HEK293T (cell line): ENCODE measurements at regions not wholly inside any gene's neighbourhood (a gene's known extent, or its start where the extent isn't known, plus 50 kb on each side); places are given as distances from the start of the nearest gene placed in this dataset.

ENCODE experiments used
- CTCF ChIA-PET: fragments of 350-600 bp; formaldehyde crosslinking; extraction: SDS; loops from one replicate; lab custom pipeline; 2021; ENCODE audit warnings: antibody characterized with exemption, inconsistent platforms; lab: Yijun Ruan, JAX
- POLR2A ChIA-PET: fragments of 350-600 bp; formaldehyde crosslinking; extraction: SDS; loops from one replicate; lab custom pipeline; 2020; ENCODE audit warnings: antibody characterized with exemption, inconsistent platforms; lab: Yijun Ruan, JAX
- DNase-seq: peaks from one replicate; pipeline ENCODE4 v3.0.0; 2012; ENCODE audit warnings: mixed read lengths; ENCODE audit errors: extremely low spot score
- ARNT ChIP-seq: fragments of 450-650 bp; IDR thresholded peaks from 2 replicates; pipeline ENCODE4 v1.6.1; 2017; ENCODE audit warnings: mild to moderate bottlenecking
- BHLHE40 ChIP-seq: fragments of 450-650 bp; IDR thresholded peaks from 2 replicates; pipeline ENCODE4 v1.6.1; 2016; ENCODE audit warnings: mild to moderate bottlenecking, moderate library complexity, borderline replicate concordance
- CTBP1 ChIP-seq: fragments of 450-650 bp; IDR thresholded peaks from 2 replicates; pipeline ENCODE4 v1.6.1; 2016; ENCODE audit warnings: borderline replicate concordance
- ELF4 ChIP-seq: fragments of 450-650 bp; IDR thresholded peaks from 2 replicates; pipeline ENCODE4 v1.6.1; 2017; ENCODE audit warnings: antibody characterized with exemption
- FOXA1 ChIP-seq: fragments of 450-650 bp; IDR thresholded peaks from 2 replicates; pipeline ENCODE4 v1.6.1; 2016; ENCODE audit warnings: mild to moderate bottlenecking
- FOXK2 ChIP-seq: fragments of 450-650 bp; IDR thresholded peaks from 2 replicates; pipeline ENCODE4 v1.6.1; 2016; ENCODE audit warnings: mild to moderate bottlenecking
- FOXM1 ChIP-seq: fragments of 450-650 bp; IDR thresholded peaks from 2 replicates; pipeline ENCODE4 v1.6.1; 2017; ENCODE audit warnings: mild to moderate bottlenecking, borderline replicate concordance
- HDGF ChIP-seq: fragments of 450-650 bp; IDR thresholded peaks from 2 replicates; pipeline ENCODE4 v1.6.1; 2017; ENCODE audit warnings: antibody characterized with exemption, borderline replicate concordance
- L3MBTL2 ChIP-seq: fragments of 450-650 bp; conservative IDR thresholded peaks from 2 replicates; pipeline ENCODE4 v1.6.1; 2016; ENCODE audit warnings: mild to moderate bottlenecking
- LEF1 ChIP-seq: fragments of 450-650 bp; IDR thresholded peaks from 2 replicates; pipeline ENCODE4 v1.6.1; 2017; ENCODE audit warnings: mild to moderate bottlenecking, borderline replicate concordance
- NFRKB ChIP-seq: fragments of 450-650 bp; IDR thresholded peaks from 2 replicates; pipeline ENCODE4 v1.6.1; 2016; ENCODE audit warnings: mild to moderate bottlenecking, moderate library complexity
- PKNOX1 ChIP-seq: fragments of 450-650 bp; IDR thresholded peaks from 2 replicates; pipeline ENCODE4 v1.6.1; 2016
- SP1 ChIP-seq: fragments of 450-650 bp; IDR thresholded peaks from 2 replicates; pipeline ENCODE4 v1.6.1; 2017
- SUZ12 ChIP-seq: fragments of 450-650 bp; IDR thresholded peaks from 2 replicates; pipeline ENCODE4 v1.6.1; 2016; ENCODE audit warnings: mild to moderate bottlenecking
- TARDBP ChIP-seq: fragments of 450-650 bp; IDR thresholded peaks from 2 replicates; pipeline ENCODE4 v1.6.1; 2016
- ZNF384 ChIP-seq: fragments of 450-650 bp; IDR thresholded peaks from 2 replicates; pipeline ENCODE4 v1.6.1; 2016

DNA sequence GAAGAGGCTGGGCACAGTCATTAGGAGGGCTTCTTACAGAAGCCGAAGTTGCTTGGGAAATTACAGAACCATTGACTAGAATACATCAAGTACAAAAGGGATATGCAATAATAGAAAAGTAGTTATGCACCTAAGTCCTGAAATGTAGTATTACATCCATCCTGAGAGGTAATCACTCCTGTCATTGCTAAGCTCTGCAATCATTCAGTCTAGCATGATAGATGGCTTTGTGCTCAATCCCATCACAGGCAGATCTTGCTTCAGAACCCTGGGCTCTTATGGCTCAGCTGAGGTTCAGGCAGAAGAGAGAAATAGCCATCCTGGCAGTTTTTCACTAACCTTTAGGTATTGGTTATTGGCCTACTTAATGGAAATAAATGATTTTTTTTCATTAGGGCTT is 231.7 kb upstream of the AFF2 start:
- POLR2A ChIA-PET, result no interaction called here
- CTCF ChIA-PET, result no interaction called here
- no peak for DNase-seq
- TF ChIP-seq TARDBP (no peak), BHLHE40 (no peak), ZNF384 (no peak), SP1 (no peak), FOXA1 (no peak), HDGF (no peak), L3MBTL2 (no peak), PKNOX1 (no peak), LEF1 (no peak), FOXK2 (no peak), NFRKB (no peak)

- TF ChIP-seq LEF1, result no peak
- no peak for TF ChIP-seq FOXM1
- TF ChIP-seq TARDBP, result no peak
- no peak for TF ChIP-seq SUZ12
- no peak for TF ChIP-seq BHLHE40
- TF ChIP-seq ELF4, result no peak
- TF ChIP-seq FOXK2, result no peak
- TF ChIP-seq ARNT, result no peak
- no peak for TF ChIP-seq ZNF384
- TF ChIP-seq L3MBTL2, result no peak
- no peak for TF ChIP-seq PKNOX1
- TF ChIP-seq FOXA1, result no peak
- no peak for TF ChIP-seq HDGF
- TF ChIP-seq NFRKB, result no peak
- no peak for TF ChIP-seq SP1
- TF ChIP-seq CTBP1, result no peak
- CTCF ChIA-PET, result no interaction called here
- DNase-seq, result no peak
- POLR2A ChIA-PET, result no interaction called here
These were observed 230.9 kb upstream of the AFF2 start for GRCh38 chrX:148269513-148269912.

DNA sequence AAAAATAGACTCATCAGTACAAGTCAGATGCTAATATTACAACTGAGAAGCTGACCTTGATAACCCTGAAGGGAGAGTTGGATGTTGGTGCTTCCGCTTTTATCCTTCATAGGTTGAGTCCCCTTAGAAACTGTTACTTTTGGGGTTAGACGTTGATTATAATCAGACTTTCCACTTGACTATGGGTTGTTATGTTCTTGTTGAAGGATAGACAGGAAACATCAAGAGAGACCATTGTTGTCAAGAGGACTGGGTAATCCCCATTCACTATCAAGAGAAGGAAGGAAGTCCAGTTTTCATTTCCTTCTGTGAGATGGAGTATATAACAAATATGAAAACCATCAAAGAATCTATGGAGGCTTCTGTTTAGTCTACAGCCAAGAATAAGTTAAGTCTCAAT is 229.9 kb upstream of the AFF2 start:
- TF ChIP-seq CTBP1 (no peak), LEF1 (no peak), ELF4 (no peak), FOXK2 (no peak), HDGF (no peak), SP1 (no peak)
- ChIA-PET CTCF (no interaction called here), POLR2A (no interaction called here)
- DNase-seq, result no peak

GRCh38 chrX:148271263-148271662 is 229.2 kb upstream of the AFF2 start:
- POLR2A ChIA-PET, result no interaction called here
- CTCF ChIA-PET, result no interaction called here
- DNase-seq, result no peak
- TF ChIP-seq FOXM1, result no peak
- no peak for TF ChIP-seq ELF4
- TF ChIP-seq FOXA1, result no peak

GRCh38 chrX:148281920-148282319 is 218.5 kb upstream of the AFF2 start:
- CTCF ChIA-PET, result no interaction called here
- TF ChIP-seq ELF4 (no peak), ZNF384 (no peak), ARNT (no peak), FOXA1 (no peak), HDGF (no peak), L3MBTL2 (no peak), TARDBP (no peak)
- POLR2A ChIA-PET, result no interaction called here
- no peak for DNase-seq

GRCh38 chrX:148282504-148282903 is 217.9 kb upstream of the AFF2 start:
- POLR2A ChIA-PET, result no interaction called here
- DNase-seq, result no peak
- CTCF ChIA-PET, result no interaction called here
- TF ChIP-seq SP1, result no peak
- no peak for TF ChIP-seq TARDBP
- TF ChIP-seq LEF1, result no peak
- no peak for TF ChIP-seq ELF4
- no peak for TF ChIP-seq FOXA1
- no peak for TF ChIP-seq ARNT
- TF ChIP-seq ZNF384, result no peak
- TF ChIP-seq L3MBTL2, result no peak
- TF ChIP-seq PKNOX1, result no peak
- TF ChIP-seq NFRKB, result no peak
- TF ChIP-seq FOXM1, result no peak
- TF ChIP-seq SUZ12, result no peak
- TF ChIP-seq CTBP1, result no peak
- no peak for TF ChIP-seq FOXK2
- no peak for TF ChIP-seq BHLHE40
- no peak for TF ChIP-seq HDGF

GRCh38 chrX:148284056-148284455 is 216.4 kb upstream of the AFF2 start:
- no peak for DNase-seq
- TF ChIP-seq L3MBTL2, result no peak
- no peak for TF ChIP-seq CTBP1
- no peak for TF ChIP-seq TARDBP
- no peak for TF ChIP-seq BHLHE40
- CTCF ChIA-PET, result no interaction called here

More at GRCh38 chrX:148284056-148284455, 216.4 kb upstream of the AFF2 start:
- POLR2A ChIA-PET, result no interaction called here
